Nephron (organoid): ENCODE measurements at regions not wholly inside any gene's neighbourhood (a gene's known extent, or its start where the extent isn't known, plus 50 kb on each side); places are given as distances from the start of the nearest gene placed in this dataset.
"Not testable (repeated sequence)": the region's sequence is repeated elsewhere in the genome, so short reads cannot be mapped to it uniquely, and the experiment has no call there.

Source experiments
- H3K27ac Mint-ChIP-seq, 3 experiments: 2 replicates each; pipeline ENCODE4 v1.8.0; 2020; ENCODE audit warnings: mixed read lengths in 3 of 3, mild to moderate bottlenecking in 2 of 3, moderate library complexity in 1 of 3
- H3K27me3 Mint-ChIP-seq: 2 replicates; pipeline ENCODE4 v1.8.0; 2021; ENCODE audit warnings: low read depth, mild to moderate bottlenecking, moderate library complexity, mixed read lengths
- H3K36me3 Mint-ChIP-seq: 2 replicates; pipeline ENCODE4 v1.8.0; 2020; ENCODE audit warnings: low read depth, mixed read lengths
- H3K4me1 Mint-ChIP-seq: 2 replicates; pipeline ENCODE4 v1.8.0; 2020; ENCODE audit warnings: mixed read lengths
- H3K4me3 Mint-ChIP-seq, 3 experiments: 2 replicates each; pipeline ENCODE4 v1.8.0; 2020; ENCODE audit warnings: mild to moderate bottlenecking in 3 of 3, mixed read lengths in 3 of 3, moderate library complexity in 2 of 3
- H3K9me3 Mint-ChIP-seq: 2 replicates; pipeline ENCODE4 v1.8.0; 2020; ENCODE audit warnings: mixed read lengths
- CTCF ChIP-seq, 3 experiments: fragments of 200-600 bp; sonication (generic); IDR thresholded peaks; one replicate each; pipeline ENCODE4 v1.5.0; 2021; ENCODE audit warnings: antibody characterized with exemption in 3 of 3; ENCODE audit not compliant: unreplicated experiment in 3 of 3

- Mint-ChIP-seq H3K27ac (no peak overlapping the region), H3K9me3 (no peaks in the 10 kb centered on the region), H3K4me3 (no peak overlapping the region), H3K36me3 (no peaks in the 10 kb centered on the region), H3K27me3 (peaks cover 32% of the 10 kb centered on the region), H3K4me1 (peaks cover 11% of the 10 kb centered on the region)
- no peak for TF ChIP-seq CTCF (IDR thresholded peaks at IDR 0.05; ENCODE audit: unreplicated experiment in 3 of 3)
Observed at GRCh38 chr9:89690334-89690912, 85.6 kb downstream of the GADD45G start.

- Mint-ChIP-seq H3K4me3 (no peak overlapping the region), H3K27me3 (peaks cover 30% of the 10 kb centered on the region), H3K9me3 (no peaks in the 10 kb centered on the region), H3K27ac (no peak overlapping the region), H3K4me1 (no peaks in the 10 kb centered on the region), H3K36me3 (no peaks in the 10 kb centered on the region)
- no peak for TF ChIP-seq CTCF (IDR thresholded peaks at IDR 0.05; ENCODE audit: unreplicated experiment in 3 of 3)
Observed at GRCh38 chr9:89695441-89695891, 90.7 kb downstream of the GADD45G start.

GRCh38 chr9:89695979-89696378 lies 91.2 kb downstream of the GADD45G start:
- H3K27me3 Mint-ChIP-seq, result peaks cover 30% of the 10 kb centered on the region

GRCh38 chr9:89696780-89697179 lies 92.0 kb downstream of the GADD45G start:
- Mint-ChIP-seq H3K27me3 (peaks cover 28% of the 10 kb centered on the region), H3K4me1 (no peaks in the 10 kb centered on the region), H3K4me3 (no peak overlapping the region), H3K36me3 (no peaks in the 10 kb centered on the region), H3K27ac (no peak overlapping the region), H3K9me3 (no peaks in the 10 kb centered on the region)
- TF ChIP-seq CTCF (IDR thresholded peaks at IDR 0.05; ENCODE audit: unreplicated experiment in 3 of 3), result no peak

More at GRCh38 chr9:89695979-89696378, 91.2 kb downstream of the GADD45G start:
- H3K4me3 Mint-ChIP-seq, H3K27ac Mint-ChIP-seq, H3K9me3 Mint-ChIP-seq, H3K36me3 Mint-ChIP-seq, H3K4me1 Mint-ChIP-seq: not testable (repeated sequence)

- no peak overlapping the region for H3K4me3 Mint-ChIP-seq
- peaks cover 4% of the 10 kb centered on the region for H3K4me1 Mint-ChIP-seq
- no peaks in the 10 kb centered on the region for H3K9me3 Mint-ChIP-seq
- H3K36me3 Mint-ChIP-seq, result no peaks in the 10 kb centered on the region
- H3K27ac Mint-ChIP-seq, result no peak overlapping the region
- TF ChIP-seq CTCF (IDR thresholded peaks at IDR 0.05; ENCODE audit: unreplicated experiment in 3 of 3), result no peak
- H3K27me3 Mint-ChIP-seq, result peaks cover 27% of the 10 kb centered on the region
Observed at GRCh38 chr9:89697553-89697952, 92.7 kb downstream of the GADD45G start.

GRCh38 chr9:89698411-89699005 lies 93.7 kb downstream of the GADD45G start:
- H3K36me3 Mint-ChIP-seq, result no peaks in the 10 kb centered on the region

More at GRCh38 chr9:89698411-89699005, 93.7 kb downstream of the GADD45G start:
- H3K4me3 Mint-ChIP-seq, result no peak overlapping the region
- no peak overlapping the region for H3K27ac Mint-ChIP-seq
- H3K9me3 Mint-ChIP-seq, result no peaks in the 10 kb centered on the region
- H3K27me3 Mint-ChIP-seq, result peaks cover 27% of the 10 kb centered on the region
- peaks cover 11% of the 10 kb centered on the region for H3K4me1 Mint-ChIP-seq
- TF ChIP-seq CTCF (IDR thresholded peaks at IDR 0.05; ENCODE audit: unreplicated experiment in 3 of 3), result no peak
